Keratinocyte (primary cell): ENCODE measurements at regions not wholly inside any gene's neighbourhood (a gene's known extent, or its start where the extent isn't known, plus 50 kb on each side); places are given as distances from the start of the nearest gene placed in this dataset.

ENCODE experiments used
- DNase-seq: peaks from one replicate; pipeline ENCODE4 v3.0.0-alpha.2; 2011; ENCODE audit warnings: low read depth, missing footprints, low spot score
- FAIRE-seq: peaks from 2 replicates; lab custom pipeline; 2011; peaks lifted over from hg19 to GRCh38; lab: Jason Lieb, UNC
- H2AFZ ChIP-seq: 2 replicates; pipeline ENCODE4 v1.6.0; 2012; ENCODE audit warnings: low read length, control low read depth, inconsistent platforms; ENCODE audit not compliant: control insufficient read depth
- H3K27ac ChIP-seq: 2 replicates; pipeline ENCODE4 v1.5.1; 2011; ENCODE audit warnings: low read length; ENCODE audit not compliant: control insufficient read depth, insufficient read depth
- H3K27me3 ChIP-seq: 3 replicates; pipeline ENCODE4 v1.6.0; 2011; ENCODE audit warnings: low read length; ENCODE audit not compliant: control insufficient read depth, insufficient read depth; ENCODE audit errors: extremely low read depth
- H3K36me3 ChIP-seq, 2 experiments: 2 replicates in 1 of 2; 3 replicates in 1 of 2; pipeline ENCODE4 v1.5.1; 2011; ENCODE audit warnings: low read length in 2 of 2, mild to moderate bottlenecking in 1 of 2; ENCODE audit not compliant: control insufficient read depth in 2 of 2, insufficient read depth in 2 of 2; ENCODE audit errors: extremely low read depth in 1 of 2
- H3K4me1 ChIP-seq: 3 replicates; pipeline ENCODE4 v1.5.1; 2011; ENCODE audit warnings: low read length; ENCODE audit not compliant: control insufficient read depth, insufficient read depth; ENCODE audit errors: extremely low read depth
- H3K4me2 ChIP-seq: 3 replicates; pipeline ENCODE4 v1.6.0; 2011; ENCODE audit warnings: low read depth, low read length; ENCODE audit not compliant: control insufficient read depth, insufficient read depth; ENCODE audit errors: extremely low read depth
- H3K4me3 ChIP-seq, 3 experiments: fragments of 200-600 bp in 1 of 3; sonication (generic) in 1 of 3; 2 replicates in 2 of 3; 3 replicates in 1 of 3; pipeline ENCODE4 v1.5.1; 2011 to 2016; ENCODE audit warnings: low read length in 3 of 3, mild to moderate bottlenecking in 3 of 3, control low read depth in 2 of 3, inconsistent platforms in 1 of 3, low read depth in 1 of 3, mixed read lengths in 1 of 3, mixed run types in 1 of 3, moderate library complexity in 1 of 3; ENCODE audit not compliant: control insufficient read depth in 2 of 3, insufficient read depth in 2 of 3; ENCODE audit errors: extremely low read depth in 1 of 3
- H3K79me2 ChIP-seq: 2 replicates; pipeline ENCODE4 v1.6.0; 2012; ENCODE audit warnings: low read length; ENCODE audit not compliant: control insufficient read depth, insufficient read depth
- H3K9ac ChIP-seq: 3 replicates; pipeline ENCODE4 v1.6.0; 2011; ENCODE audit warnings: low read length; ENCODE audit not compliant: control insufficient read depth, insufficient read depth; ENCODE audit errors: extremely low read depth
- H3K9me1 ChIP-seq: 3 replicates; pipeline ENCODE4 v1.6.0; 2011; ENCODE audit warnings: low read length; ENCODE audit not compliant: control insufficient read depth, insufficient read depth; ENCODE audit errors: extremely low read depth
- H3K9me3 ChIP-seq: 2 replicates; pipeline ENCODE4 v1.5.1; 2012; ENCODE audit warnings: low read depth, low read length; ENCODE audit not compliant: control insufficient read depth
- H4K20me1 ChIP-seq: 3 replicates; pipeline ENCODE4 v1.6.0; 2011; ENCODE audit warnings: low read length; ENCODE audit not compliant: control insufficient read depth, insufficient read depth; ENCODE audit errors: extremely low read depth
- CTCF ChIP-seq, 3 experiments: IDR thresholded peaks in 1 of 3; conservative IDR thresholded peaks in 1 of 3; optimal IDR thresholded peaks in 1 of 3; 2 replicates in 2 of 3; 3 replicates in 1 of 3; pipeline versions ENCODE3 to v1.5.1; 2011; ENCODE audit warnings: low read length in 3 of 3, mild to moderate bottlenecking in 3 of 3, moderate library complexity in 2 of 3, control low read depth in 1 of 3, inconsistent platforms in 1 of 3; ENCODE audit not compliant: insufficient read depth in 2 of 3; ENCODE audit errors: extremely low read depth in 1 of 3
- EZH2 ChIP-seq: IDR thresholded peaks from one replicate; pipeline ENCODE4 v1.6.1; 2012; ENCODE audit warnings: inconsistent platforms, mild to moderate bottlenecking, low read length, moderate library complexity
- dilution Hi-C: fragments of 300-500 bp; cut with MboI; formaldehyde crosslinking; loops from one replicate; pipeline ENCODE4 v1.7.0; 2020; ENCODE audit warnings: low sequenced_read_pairs; ENCODE audit not compliant: extremely low pct_ligation_motif_present

GRCh38 chr12:130266751-130267150, 70.9 kb upstream of the PIWIL1 start:
- dilution Hi-C loops = no loop called here
- no peaks in the 10 kb centered on the region for H3K9me3 ChIP-seq

DNA sequence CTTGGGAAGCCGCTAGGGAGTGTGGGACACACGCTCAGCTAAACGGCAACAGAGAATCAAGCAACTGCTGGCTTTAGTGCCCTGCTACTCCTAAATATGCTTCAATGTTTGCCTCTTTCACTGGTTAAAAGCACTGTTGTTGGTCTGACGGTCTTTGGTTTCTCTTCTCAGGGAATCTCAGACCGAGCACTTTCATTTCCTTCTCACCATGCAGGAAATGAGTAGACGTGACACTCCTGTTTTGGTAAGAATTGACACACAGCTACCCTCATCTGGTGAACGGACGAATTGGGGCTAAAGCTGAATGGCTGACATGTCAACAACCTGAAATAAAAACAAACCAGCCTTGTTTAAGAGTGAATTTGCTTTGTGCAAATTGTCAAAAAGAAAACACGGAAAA, 57.5 kb upstream of the PIWIL1 start:
- TF ChIP-seq CTCF (optimal IDR thresholded peaks at IDR 0.05 in 1 of 3, IDR thresholded peaks at IDR 0.05 in 1 of 3, conservative IDR thresholded peaks at IDR 0.05 in 1 of 3; ENCODE audit: extremely low read depth in 1 of 3, insufficient read depth in 2 of 3, low read length in 3 of 3) (no peak), EZH2 (no peak)
- Histone ChIP-seq H4K20me1 (no peaks in the 10 kb centered on the region), H3K9ac (no peak overlapping the region), H3K9me3 (peaks cover 3% of the 10 kb centered on the region), H2AFZ (no peak overlapping the region), H3K4me1 (peaks cover 10% of the 10 kb centered on the region), H3K9me1 (no peaks in the 10 kb centered on the region), H3K27me3 (no peaks in the 10 kb centered on the region), H3K79me2 (no peaks in the 10 kb centered on the region), H3K4me2 (no peak overlapping the region), H3K4me3 (no peak overlapping the region), H3K36me3 (no peaks in the 10 kb centered on the region), H3K27ac (no peak overlapping the region)
- no peak for FAIRE-seq
- DNase-seq = no peak
- dilution Hi-C loops = no loop called here

More at GRCh38 chr12:130266751-130267150, 70.9 kb upstream of the PIWIL1 start:
- H2AFZ ChIP-seq = no peak overlapping the region
- H3K9me1 ChIP-seq = no peaks in the 10 kb centered on the region
- no peak overlapping the region for H3K4me3 ChIP-seq
- no peak overlapping the region for H3K9ac ChIP-seq
- H3K79me2 ChIP-seq = no peaks in the 10 kb centered on the region
- no peaks in the 10 kb centered on the region for H3K4me1 ChIP-seq
- H3K27me3 ChIP-seq = no peaks in the 10 kb centered on the region
- H4K20me1 ChIP-seq = no peaks in the 10 kb centered on the region
- H3K27ac ChIP-seq = no peak overlapping the region
- TF ChIP-seq EZH2 = no peak
- TF ChIP-seq CTCF (optimal IDR thresholded peaks at IDR 0.05 in 1 of 3, IDR thresholded peaks at IDR 0.05 in 1 of 3, conservative IDR thresholded peaks at IDR 0.05 in 1 of 3; ENCODE audit: extremely low read depth in 1 of 3, insufficient read depth in 2 of 3, low read length in 3 of 3) = peak; percentile 25 to 62 (median 62)
- DNase-seq = no peak
- FAIRE-seq = no peak
- no peak overlapping the region for H3K4me2 ChIP-seq
- no peaks in the 10 kb centered on the region for H3K36me3 ChIP-seq
